GM19328 (cell line): ENCODE measurements at regions not wholly inside any gene's neighbourhood (a gene's known extent, or its start where the extent isn't known, plus 50 kb on each side); places are given as distances from the start of the nearest gene placed in this dataset.

Experiments used
- ATAC-seq: cut with Tn5 transposase; IDR thresholded peaks from one replicate; pipeline ENCODE4 v1.9.1; 2021; ENCODE audit warnings: mild to moderate bottlenecking, moderate library complexity; ENCODE audit not compliant: unreplicated experiment

GRCh38 chr4:124262211-124263179 lies 450.0 kb downstream of the ANKRD50 start:
- peak; percentile 86 for ATAC-seq

- ATAC-seq: no peak
These were observed 446.8 kb downstream of the ANKRD50 start for GRCh38 chr4:124265701-124266100.

- no peak for ATAC-seq
These were observed 445.8 kb downstream of the ANKRD50 start for GRCh38 chr4:124266721-124267120.

GRCh38 chr4:124276461-124276860 lies 436.1 kb downstream of the ANKRD50 start:
- no peak for ATAC-seq

- ATAC-seq: no peak
These were observed 434.8 kb downstream of the ANKRD50 start for GRCh38 chr4:124277691-124278090.

- ATAC-seq: no peak
These were observed 434.1 kb downstream of the ANKRD50 start for GRCh38 chr4:124278477-124278876.

- ATAC-seq: no peak
These were observed 432.8 kb downstream of the ANKRD50 start for GRCh38 chr4:124279741-124280140.

GRCh38 chr4:124282301-124282898 lies 430.1 kb downstream of the ANKRD50 start:
- ATAC-seq: no peak

- ATAC-seq: no peak
These were observed 423.6 kb downstream of the ANKRD50 start for GRCh38 chr4:124288706-124289486.

- ATAC-seq: no peak
These were observed 421.9 kb downstream of the ANKRD50 start for GRCh38 chr4:124290678-124291077.

GRCh38 chr4:124295413-124295812 lies 417.1 kb downstream of the ANKRD50 start:
- no peak for ATAC-seq

GRCh38 chr4:124304941-124305340 lies 407.6 kb downstream of the ANKRD50 start:
- ATAC-seq: no peak

GRCh38 chr4:124306352-124306751 lies 406.2 kb downstream of the ANKRD50 start:
- no peak for ATAC-seq

GRCh38 chr4:124307143-124307542 lies 405.4 kb downstream of the ANKRD50 start:
- no peak for ATAC-seq

GRCh38 chr4:124318292-124318691 lies 394.2 kb downstream of the ANKRD50 start:
- no peak for ATAC-seq

- no peak for ATAC-seq
These were observed 391.2 kb downstream of the ANKRD50 start for GRCh38 chr4:124321364-124321763.

GRCh38 chr4:124322234-124323065 lies 390.1 kb downstream of the ANKRD50 start:
- ATAC-seq: no peak

- ATAC-seq: no peak
These were observed 386.8 kb downstream of the ANKRD50 start for GRCh38 chr4:124325690-124326089.

- ATAC-seq: no peak
These were observed 383.4 kb downstream of the ANKRD50 start for GRCh38 chr4:124329134-124329533.

- ATAC-seq: no peak
These were observed 382.5 kb downstream of the ANKRD50 start for GRCh38 chr4:124330045-124330444.
